Ishikawa (cell line): ENCODE measurements at regions not wholly inside any gene's neighbourhood (a gene's known extent, or its start where the extent isn't known, plus 50 kb on each side); places are given as distances from the start of the nearest gene placed in this dataset.

Experiments used
- CEBPB ChIP-seq: IDR thresholded peaks from 2 replicates; pipeline ENCODE4 v1.6.1; 2012
- CREB1 ChIP-seq: IDR thresholded peaks from 2 replicates; pipeline ENCODE4 v1.6.1; 2012; ENCODE audit warnings: low read depth
- EGR1 ChIP-seq: IDR thresholded peaks from 2 replicates; pipeline ENCODE4 v1.6.1; 2012
- EP300 ChIP-seq: IDR thresholded peaks from 2 replicates; pipeline ENCODE4 v1.6.1; 2012; ENCODE audit warnings: borderline replicate concordance
- FOXM1 ChIP-seq: IDR thresholded peaks from 2 replicates; pipeline ENCODE4 v1.6.1; 2012; ENCODE audit warnings: low read depth, borderline replicate concordance
- NFIC ChIP-seq: IDR thresholded peaks from 2 replicates; pipeline ENCODE4 v1.6.1; 2012
- RAD21 ChIP-seq: IDR thresholded peaks from 2 replicates; pipeline ENCODE4 v1.6.1; 2012; ENCODE audit warnings: low read depth
- TAF1 ChIP-seq: IDR thresholded peaks from 2 replicates; pipeline ENCODE4 v1.6.1; 2012; ENCODE audit warnings: low read depth, mild to moderate bottlenecking
- TCF12 ChIP-seq: IDR thresholded peaks from 2 replicates; pipeline ENCODE4 v1.6.1; 2012; ENCODE audit warnings: low read depth
- TEAD4 ChIP-seq: IDR thresholded peaks from 2 replicates; pipeline ENCODE4 v1.6.1; 2012
- YY1 ChIP-seq: IDR thresholded peaks from 2 replicates; pipeline ENCODE4 v1.6.1; 2012; ENCODE audit warnings: low read depth
- ZBTB7A ChIP-seq: IDR thresholded peaks from 2 replicates; pipeline ENCODE4 v1.6.1; 2012; ENCODE audit warnings: low read depth
- TF ChIP-seq, protein P1 (sequence below): IDR thresholded peaks from 2 replicates; pipeline ENCODE4 v1.6.1; 2012; ENCODE audit warnings: low read depth, mild to moderate bottlenecking
- TF ChIP-seq, protein P2 (sequence below): IDR thresholded peaks from 2 replicates; pipeline ENCODE4 v1.6.1; 2012
- TF ChIP-seq, protein P3 (sequence below): IDR thresholded peaks from 2 replicates; pipeline ENCODE4 v1.6.1; 2012

DNA sequence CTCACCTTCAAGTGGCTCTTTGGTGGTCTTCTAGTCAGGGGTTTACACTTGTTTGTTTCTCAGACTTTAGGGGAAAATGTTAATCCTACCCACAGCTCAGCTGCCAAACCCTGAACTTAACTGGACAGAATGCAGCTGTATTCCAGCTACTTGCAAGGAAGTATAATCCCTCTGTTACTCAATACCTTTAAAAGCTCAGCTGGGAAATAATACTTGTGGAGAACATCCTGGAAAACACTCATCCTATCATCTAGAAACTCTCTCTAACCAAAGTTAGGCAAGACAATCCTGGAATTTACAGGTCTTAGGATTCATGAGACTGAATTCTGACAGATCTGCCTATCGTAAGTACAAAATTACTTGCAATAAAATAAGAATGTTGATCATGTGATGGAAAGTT lies 404.1 kb downstream of the ADAMTS20 start:
- TF ChIP-seq, protein P1, sequence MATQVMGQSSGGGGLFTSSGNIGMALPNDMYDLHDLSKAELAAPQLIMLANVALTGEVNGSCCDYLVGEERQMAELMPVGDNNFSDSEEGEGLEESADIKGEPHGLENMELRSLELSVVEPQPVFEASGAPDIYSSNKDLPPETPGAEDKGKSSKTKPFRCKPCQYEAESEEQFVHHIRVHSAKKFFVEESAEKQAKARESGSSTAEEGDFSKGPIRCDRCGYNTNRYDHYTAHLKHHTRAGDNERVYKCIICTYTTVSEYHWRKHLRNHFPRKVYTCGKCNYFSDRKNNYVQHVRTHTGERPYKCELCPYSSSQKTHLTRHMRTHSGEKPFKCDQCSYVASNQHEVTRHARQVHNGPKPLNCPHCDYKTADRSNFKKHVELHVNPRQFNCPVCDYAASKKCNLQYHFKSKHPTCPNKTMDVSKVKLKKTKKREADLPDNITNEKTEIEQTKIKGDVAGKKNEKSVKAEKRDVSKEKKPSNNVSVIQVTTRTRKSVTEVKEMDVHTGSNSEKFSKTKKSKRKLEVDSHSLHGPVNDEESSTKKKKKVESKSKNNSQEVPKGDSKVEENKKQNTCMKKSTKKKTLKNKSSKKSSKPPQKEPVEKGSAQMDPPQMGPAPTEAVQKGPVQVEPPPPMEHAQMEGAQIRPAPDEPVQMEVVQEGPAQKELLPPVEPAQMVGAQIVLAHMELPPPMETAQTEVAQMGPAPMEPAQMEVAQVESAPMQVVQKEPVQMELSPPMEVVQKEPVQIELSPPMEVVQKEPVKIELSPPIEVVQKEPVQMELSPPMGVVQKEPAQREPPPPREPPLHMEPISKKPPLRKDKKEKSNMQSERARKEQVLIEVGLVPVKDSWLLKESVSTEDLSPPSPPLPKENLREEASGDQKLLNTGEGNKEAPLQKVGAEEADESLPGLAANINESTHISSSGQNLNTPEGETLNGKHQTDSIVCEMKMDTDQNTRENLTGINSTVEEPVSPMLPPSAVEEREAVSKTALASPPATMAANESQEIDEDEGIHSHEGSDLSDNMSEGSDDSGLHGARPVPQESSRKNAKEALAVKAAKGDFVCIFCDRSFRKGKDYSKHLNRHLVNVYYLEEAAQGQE, result no peak
- no peak for TF ChIP-seq RAD21
- TF ChIP-seq CREB1, result no peak
- TF ChIP-seq, protein P2, sequence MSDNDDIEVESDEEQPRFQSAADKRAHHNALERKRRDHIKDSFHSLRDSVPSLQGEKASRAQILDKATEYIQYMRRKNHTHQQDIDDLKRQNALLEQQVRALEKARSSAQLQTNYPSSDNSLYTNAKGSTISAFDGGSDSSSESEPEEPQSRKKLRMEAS, result no peak
- no peak for TF ChIP-seq CEBPB
- TF ChIP-seq TAF1, result no peak
- no peak for TF ChIP-seq EGR1
- TF ChIP-seq NFIC, result no peak
- TF ChIP-seq YY1, result no peak
- TF ChIP-seq ZBTB7A, result no peak
- TF ChIP-seq, protein P3, sequence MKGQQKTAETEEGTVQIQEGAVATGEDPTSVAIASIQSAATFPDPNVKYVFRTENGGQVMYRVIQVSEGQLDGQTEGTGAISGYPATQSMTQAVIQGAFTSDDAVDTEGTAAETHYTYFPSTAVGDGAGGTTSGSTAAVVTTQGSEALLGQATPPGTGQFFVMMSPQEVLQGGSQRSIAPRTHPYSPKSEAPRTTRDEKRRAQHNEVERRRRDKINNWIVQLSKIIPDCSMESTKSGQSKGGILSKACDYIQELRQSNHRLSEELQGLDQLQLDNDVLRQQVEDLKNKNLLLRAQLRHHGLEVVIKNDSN, result no peak
- no peak for TF ChIP-seq TCF12
- TF ChIP-seq TEAD4, result no peak
- TF ChIP-seq FOXM1, result no peak
- TF ChIP-seq EP300, result no peak

DNA sequence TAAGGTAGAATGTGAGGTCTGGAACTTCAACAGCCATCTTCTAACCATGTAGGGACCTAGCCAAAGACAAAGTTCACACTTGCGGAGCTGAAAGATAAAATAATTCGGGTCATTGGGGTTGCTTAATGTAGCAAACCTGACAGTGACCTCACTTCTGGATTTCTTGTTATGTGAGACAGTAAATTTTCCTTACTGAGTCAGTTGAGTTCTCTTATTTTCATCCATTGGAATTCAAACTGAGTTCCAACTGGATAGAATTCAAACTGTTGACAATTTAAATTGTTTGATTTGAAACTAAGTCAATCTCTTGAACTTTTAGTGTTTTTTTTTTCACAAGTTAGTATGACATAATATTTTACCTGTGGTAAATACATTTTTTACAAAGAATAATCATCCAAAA lies 406.5 kb downstream of the ADAMTS20 start:
- no peak for TF ChIP-seq TAF1
- TF ChIP-seq, protein P2, result no peak
- TF ChIP-seq, protein P3, result no peak
- no peak for TF ChIP-seq YY1
- no peak for TF ChIP-seq ZBTB7A
- TF ChIP-seq EGR1, result no peak
- TF ChIP-seq RAD21, result no peak
- TF ChIP-seq TEAD4, result no peak
- TF ChIP-seq, protein P1, result no peak
- no peak for TF ChIP-seq CEBPB
- no peak for TF ChIP-seq EP300
- TF ChIP-seq NFIC, result no peak
- no peak for TF ChIP-seq FOXM1
- TF ChIP-seq CREB1, result no peak
- no peak for TF ChIP-seq TCF12

DNA sequence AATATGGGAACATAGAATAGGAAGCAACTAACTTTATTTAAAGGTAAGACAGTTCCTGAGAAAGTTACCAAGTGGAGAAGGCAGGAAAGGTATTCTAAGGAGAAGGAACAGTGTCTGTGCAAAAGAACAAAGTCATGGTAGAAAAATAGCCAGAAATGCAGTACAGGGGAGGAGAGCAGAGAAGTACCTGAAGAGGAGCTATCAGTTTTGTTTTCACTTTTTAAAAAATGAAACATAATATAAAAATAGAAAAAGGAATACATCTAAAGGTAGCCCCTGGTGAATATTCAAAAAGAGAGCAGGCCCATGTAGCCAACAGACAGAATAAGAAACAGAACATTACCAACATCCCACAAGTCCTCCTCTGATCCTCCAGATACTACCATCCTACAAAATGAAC lies 408.7 kb downstream of the ADAMTS20 start:
- TF ChIP-seq YY1, result no peak
- TF ChIP-seq, protein P3, result no peak
- TF ChIP-seq RAD21, result no peak
- TF ChIP-seq, protein P2, result no peak
- no peak for TF ChIP-seq CREB1
- no peak for TF ChIP-seq TCF12

DNA sequence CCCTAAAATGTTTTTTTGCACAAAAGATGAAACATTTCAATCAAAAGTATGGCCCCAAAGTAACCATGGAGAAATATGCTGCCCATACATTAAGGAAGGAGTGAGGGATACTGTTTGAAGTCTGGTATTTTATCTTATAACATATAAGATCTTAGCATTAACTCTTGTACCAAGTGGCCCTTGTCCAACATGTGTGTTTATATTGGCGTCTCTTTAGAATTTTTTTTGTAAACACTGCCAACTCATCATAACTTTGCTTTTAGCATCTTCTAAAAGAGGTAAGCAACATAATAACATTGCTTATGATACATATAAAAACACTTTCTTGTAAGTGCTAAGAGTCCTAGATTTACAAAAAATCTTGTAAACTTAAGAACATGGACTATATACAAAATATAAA lies 419.7 kb downstream of the ADAMTS20 start:
- TF ChIP-seq, protein P3, result no peak
- TF ChIP-seq YY1, result no peak
- TF ChIP-seq, protein P2, result no peak
- no peak for TF ChIP-seq TAF1
- TF ChIP-seq ZBTB7A, result no peak
- no peak for TF ChIP-seq EGR1
- TF ChIP-seq CREB1, result no peak
- no peak for TF ChIP-seq CEBPB
- TF ChIP-seq TEAD4, result no peak
- TF ChIP-seq, protein P1, result no peak
- TF ChIP-seq EP300, result no peak
- no peak for TF ChIP-seq RAD21
- no peak for TF ChIP-seq TCF12
- TF ChIP-seq FOXM1, result no peak
- no peak for TF ChIP-seq NFIC
